Mammary epithelial cell (primary cell): ENCODE measurements at regions not wholly inside any gene's neighbourhood (a gene's known extent, or its start where the extent isn't known, plus 50 kb on each side); places are given as distances from the start of the nearest gene placed in this dataset.

Experiments
- CTCF ChIP-seq, 2 donors: IDR thresholded peaks in 1 of 2; conservative IDR thresholded peaks in 1 of 2; 2 replicates each; pipeline ENCODE4 v1.5.1; 2011 to 2012; ENCODE audit warnings: inconsistent platforms in 2 of 2, low read length in 2 of 2, mild to moderate bottlenecking in 2 of 2, control low read depth in 1 of 2, low read depth in 1 of 2; ENCODE audit not compliant: insufficient read depth in 1 of 2; ENCODE audit errors: extremely low read depth in 1 of 2
- EZH2 ChIP-seq: IDR thresholded peaks from 2 replicates; pipeline ENCODE4 v1.6.1; 2012; ENCODE audit warnings: low read length, inconsistent platforms, borderline replicate concordance

GRCh38 chr1:194033646-194034045, 847.2 kb upstream of the B3GALT2 start:
- TF ChIP-seq CTCF (conservative IDR thresholded peaks at IDR 0.05 in 1 of 2, IDR thresholded peaks at IDR 0.05 in 1 of 2; ENCODE audit: extremely low read depth in 1 of 2, insufficient read depth in 1 of 2, low read depth in 1 of 2, low read length in 2 of 2) (no peak), EZH2 (no peak)
